Trophoblast cell (in vitro differentiated cells and primary cell): ENCODE measurements at regions not wholly inside any gene's neighbourhood (a gene's known extent, or its start where the extent isn't known, plus 50 kb on each side); places are given as distances from the start of the nearest gene placed in this dataset.

Experiments used
- DNase-seq, 2 donors: peaks; one replicate each; pipeline ENCODE4 v3.0.0-alpha.2; 2016
- H2AFZ ChIP-seq: 2 replicates; pipeline ENCODE4 v1.6.1; 2013; ENCODE audit warnings: low read length, moderate library complexity, mild to moderate bottlenecking; ENCODE audit not compliant: insufficient read depth, poor library complexity
- H2AK5ac ChIP-seq: 2 replicates; pipeline ENCODE4 v1.6.1; 2013; ENCODE audit warnings: mild to moderate bottlenecking, low read length
- H2BK120ac ChIP-seq: 2 replicates; pipeline ENCODE4 v1.6.1; 2013; ENCODE audit warnings: low read length, mild to moderate bottlenecking, moderate library complexity; ENCODE audit not compliant: insufficient read depth, poor library complexity
- H2BK12ac ChIP-seq: 2 replicates; pipeline ENCODE4 v1.6.1; 2013; ENCODE audit warnings: mild to moderate bottlenecking, low read length, moderate library complexity
- H2BK5ac ChIP-seq: 2 replicates; pipeline ENCODE4 v1.6.1; 2013; ENCODE audit warnings: low read length, low read depth, moderate library complexity, mild to moderate bottlenecking; ENCODE audit not compliant: poor library complexity
- H3K14ac ChIP-seq: 2 replicates; pipeline ENCODE4 v1.6.1; 2013; ENCODE audit warnings: mild to moderate bottlenecking, low read length
- H3K18ac ChIP-seq: 2 replicates; pipeline ENCODE4 v1.6.1; 2013; ENCODE audit warnings: mild to moderate bottlenecking, low read length
- H3K23ac ChIP-seq: 2 replicates; pipeline ENCODE4 v1.6.1; 2013; ENCODE audit warnings: low read length
- H3K27ac ChIP-seq: 2 replicates; pipeline ENCODE4 v1.5.1; 2013; ENCODE audit warnings: low read depth, mild to moderate bottlenecking, inconsistent platforms, low read length, moderate library complexity
- H3K27me3 ChIP-seq: 2 replicates; pipeline ENCODE4 v1.6.1; 2013; ENCODE audit warnings: inconsistent platforms, mild to moderate bottlenecking, low read length, moderate library complexity; ENCODE audit not compliant: insufficient read depth
- H3K36me3 ChIP-seq, 2 experiments: 1 replicate in 1 of 2; 2 replicates in 1 of 2; pipeline ENCODE4 v1.6.1; 2013; ENCODE audit warnings: low read length in 2 of 2, mild to moderate bottlenecking in 2 of 2, moderate library complexity in 1 of 2; ENCODE audit not compliant: insufficient read depth in 2 of 2, control insufficient read depth in 1 of 2
- H3K4ac ChIP-seq: 2 replicates; pipeline ENCODE4 v1.6.1; 2013; ENCODE audit warnings: low read depth, mild to moderate bottlenecking, low read length, moderate library complexity
- H3K4me1 ChIP-seq, 2 experiments: 1 replicate in 1 of 2; 2 replicates in 1 of 2; pipeline ENCODE4 v1.6.1; 2013; ENCODE audit warnings: low read length in 2 of 2, mild to moderate bottlenecking in 2 of 2, moderate library complexity in 1 of 2; ENCODE audit not compliant: insufficient read depth in 2 of 2, control insufficient read depth in 1 of 2
- H3K4me2 ChIP-seq: 2 replicates; pipeline ENCODE4 v1.6.1; 2013; ENCODE audit warnings: inconsistent platforms, mild to moderate bottlenecking, low read length, moderate library complexity
- H3K4me3 ChIP-seq: 2 replicates; pipeline ENCODE4 v1.5.1; 2013; ENCODE audit warnings: mild to moderate bottlenecking, low read depth, low read length, inconsistent platforms
- H3K79me1 ChIP-seq: one replicate; pipeline ENCODE4 v1.6.1; 2013; ENCODE audit warnings: low read length
- H3K79me2 ChIP-seq: 2 replicates; pipeline ENCODE4 v1.6.1; 2013; ENCODE audit warnings: low read length, mild to moderate bottlenecking; ENCODE audit not compliant: control insufficient read depth, insufficient read depth, poor library complexity
- H3K9ac ChIP-seq: 2 replicates; pipeline ENCODE4 v1.6.1; 2013; ENCODE audit warnings: mild to moderate bottlenecking, low read length
- H3K9me3 ChIP-seq: 2 replicates; pipeline ENCODE4 v1.6.1; 2013; ENCODE audit warnings: low read depth, mild to moderate bottlenecking, control low read depth, inconsistent platforms, low read length; ENCODE audit not compliant: insufficient read depth
- H4K12ac ChIP-seq: 2 replicates; pipeline ENCODE4 v1.6.1; 2013; ENCODE audit warnings: low read depth, mild to moderate bottlenecking, low read length, moderate library complexity
- H4K8ac ChIP-seq: 2 replicates; pipeline ENCODE4 v1.6.1; 2013; ENCODE audit warnings: low read depth, mild to moderate bottlenecking, low read length, moderate library complexity
- H4K91ac ChIP-seq: one replicate; pipeline ENCODE4 v1.6.1; 2013; ENCODE audit warnings: low read depth, mild to moderate bottlenecking, low read length, moderate library complexity
- WGBS: extraction: QIAGEN DNeasy Blood & Tissue Kit; methylation state at CpG from one replicate; pipeline ENCODE4 v1.1.7; 2013; ENCODE audit warnings: missing lambda C conversion rate; ENCODE audit not compliant: insufficient read length, insufficient coverage; ENCODE audit errors: extremely low coverage; 5-methylcytosine and 5-hydroxymethylcytosine counted together

DNA sequence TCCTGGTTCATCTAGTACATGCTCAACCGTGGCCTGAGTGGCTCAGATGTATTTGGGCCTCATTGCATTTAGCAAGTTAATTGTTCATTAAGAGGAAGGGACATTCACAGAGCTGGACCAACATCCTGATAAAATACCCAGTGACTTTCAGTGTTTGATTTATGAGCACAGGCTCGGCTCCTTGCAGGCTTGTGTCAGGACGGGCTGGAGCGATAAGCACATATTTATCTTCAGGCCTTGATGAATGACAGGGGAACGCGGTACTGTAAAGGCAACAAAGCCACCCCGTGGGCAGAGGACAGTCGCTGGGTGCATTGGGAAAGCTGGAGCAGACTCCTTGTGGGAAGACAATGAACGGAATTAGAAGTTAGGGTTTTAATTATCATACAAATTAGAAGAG lies 548.6 kb upstream of the HS6ST1 start:
- H3K4ac ChIP-seq = no peak overlapping the region
- H3K4me2 ChIP-seq = no peak overlapping the region
- H2BK5ac ChIP-seq = no peak overlapping the region
- no peaks in the 10 kb centered on the region for H3K27me3 ChIP-seq
- no peak overlapping the region for H3K27ac ChIP-seq
- no peak overlapping the region for H3K23ac ChIP-seq
- H3K4me1 ChIP-seq = no peaks in the 10 kb centered on the region
- no peak overlapping the region for H4K91ac ChIP-seq
- no peak overlapping the region for H4K8ac ChIP-seq
- WGBS = no CpG with 5 or more reads among the region's 9 CpGs
- no peaks in the 10 kb centered on the region for H3K36me3 ChIP-seq
- H3K79me2 ChIP-seq = no peaks in the 10 kb centered on the region
- no peak overlapping the region for H2AK5ac ChIP-seq
- H3K18ac ChIP-seq = no peak overlapping the region
- H3K14ac ChIP-seq = no peak overlapping the region
- H3K79me1 ChIP-seq = no peaks in the 10 kb centered on the region
- no peak overlapping the region for H3K9ac ChIP-seq
- no peak for DNase-seq
- H2AFZ ChIP-seq = no peak overlapping the region
- no peak overlapping the region for H4K12ac ChIP-seq
- H2BK120ac ChIP-seq = no peak overlapping the region
- H2BK12ac ChIP-seq = no peak overlapping the region
- no peak overlapping the region for H3K4me3 ChIP-seq
- no peaks in the 10 kb centered on the region for H3K9me3 ChIP-seq

DNA sequence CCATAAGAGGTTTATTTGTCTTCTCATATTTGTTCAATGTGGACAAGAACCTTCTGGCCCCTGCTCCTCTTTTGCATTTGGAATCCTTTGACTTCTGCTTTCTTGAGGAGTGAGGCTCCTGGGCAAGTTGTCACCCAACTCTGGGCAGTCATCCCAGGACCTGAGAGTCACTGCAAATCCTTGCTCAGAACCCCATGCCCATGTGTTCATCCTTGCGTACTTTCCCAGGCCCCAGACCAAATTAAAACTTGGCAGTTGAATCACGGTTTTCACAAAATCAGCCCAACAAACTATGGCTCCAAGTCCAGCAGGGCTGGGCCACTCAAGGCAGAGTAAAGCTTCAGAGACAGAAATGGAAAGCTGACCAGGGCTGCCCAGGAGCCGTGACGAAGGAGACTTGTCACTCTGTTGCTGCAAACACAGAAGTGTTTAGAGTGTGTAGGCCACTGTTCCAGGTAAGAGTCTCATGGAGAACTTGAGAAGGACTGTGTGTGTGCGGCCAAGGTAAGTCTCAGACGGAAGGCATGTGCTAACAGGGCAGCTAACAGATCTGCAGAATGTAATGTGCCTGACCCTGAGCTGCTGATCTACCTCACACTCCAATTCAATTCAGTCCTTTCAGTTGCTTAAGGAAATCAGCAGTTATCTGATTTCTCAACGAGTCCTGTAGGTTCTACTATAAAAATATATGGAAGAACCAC lies 549.4 kb upstream of the HS6ST1 start:
- H3K27ac ChIP-seq = no peak overlapping the region
- no peak overlapping the region for H3K18ac ChIP-seq
- H4K12ac ChIP-seq = no peak overlapping the region
- no peaks in the 10 kb centered on the region for H3K9me3 ChIP-seq
- no peak overlapping the region for H3K14ac ChIP-seq
- H3K36me3 ChIP-seq = no peaks in the 10 kb centered on the region
- no peak overlapping the region for H3K4me3 ChIP-seq
- no peak overlapping the region for H4K91ac ChIP-seq
- H3K4me1 ChIP-seq = no peaks in the 10 kb centered on the region
- H3K27me3 ChIP-seq = no peaks in the 10 kb centered on the region
- H3K79me2 ChIP-seq = no peaks in the 10 kb centered on the region
- no peak overlapping the region for H3K4ac ChIP-seq
- H3K79me1 ChIP-seq = no peaks in the 10 kb centered on the region
- no peak overlapping the region for H3K4me2 ChIP-seq
- no peak overlapping the region for H2AK5ac ChIP-seq
- H2AFZ ChIP-seq = no peak overlapping the region
- no peak for DNase-seq
- no peak overlapping the region for H2BK12ac ChIP-seq
- H3K23ac ChIP-seq = no peak overlapping the region
- no peak overlapping the region for H2BK5ac ChIP-seq
- H3K9ac ChIP-seq = no peak overlapping the region
- H2BK120ac ChIP-seq = no peak overlapping the region
- no peak overlapping the region for H4K8ac ChIP-seq
- no CpG with 5 or more reads among the region's 7 CpGs for WGBS

DNA sequence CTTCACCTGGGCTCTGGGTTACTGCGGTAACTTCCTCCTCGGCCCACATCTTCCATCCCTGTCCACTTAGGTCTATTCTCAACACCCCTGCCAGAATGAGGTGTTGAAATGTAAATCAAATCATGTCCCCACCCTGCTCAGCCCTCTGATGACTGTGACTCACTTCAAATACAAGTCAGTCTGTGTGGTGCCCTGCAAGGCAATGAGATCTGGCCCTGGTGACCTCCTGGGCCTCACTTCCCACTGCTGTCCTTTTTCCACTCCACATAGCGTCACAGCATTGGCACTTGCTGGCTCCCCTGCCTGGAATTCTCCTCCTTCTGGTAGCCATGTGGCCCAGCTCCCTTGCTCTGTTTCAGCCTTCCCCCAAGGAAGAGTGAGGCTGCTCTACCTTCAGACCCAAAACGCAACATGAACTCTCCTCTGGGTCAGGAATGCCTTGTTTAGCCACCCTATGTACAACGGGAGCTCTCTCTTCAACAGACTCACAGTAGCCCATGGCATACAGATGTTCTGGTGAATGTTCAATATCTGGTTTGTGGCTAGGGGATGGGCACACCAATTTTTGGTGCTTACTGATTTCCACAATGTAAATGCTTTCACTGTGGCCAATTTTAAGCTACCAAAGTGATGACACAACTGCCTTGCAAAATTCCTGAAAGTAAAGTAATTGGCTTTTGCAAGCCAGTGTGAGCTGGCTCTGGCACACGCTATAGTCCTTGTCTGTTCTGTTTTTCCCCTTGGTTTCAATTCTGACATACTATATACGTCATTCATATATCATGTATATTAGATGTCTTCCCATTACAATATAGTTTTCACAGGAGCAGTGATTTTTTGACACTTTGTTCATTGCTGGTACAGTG lies 550.3 kb upstream of the HS6ST1 start:
- H3K79me1 ChIP-seq = no peaks in the 10 kb centered on the region
- no peak overlapping the region for H2BK5ac ChIP-seq
- no peak overlapping the region for H4K8ac ChIP-seq
- H3K23ac ChIP-seq = no peak overlapping the region
- H2BK12ac ChIP-seq = no peak overlapping the region
- H3K9ac ChIP-seq = no peak overlapping the region
- no peaks in the 10 kb centered on the region for H3K9me3 ChIP-seq
- H4K12ac ChIP-seq = no peak overlapping the region
- no peak overlapping the region for H2BK120ac ChIP-seq
- no peaks in the 10 kb centered on the region for H3K27me3 ChIP-seq
- no peak overlapping the region for H2AFZ ChIP-seq
- no peak overlapping the region for H3K4ac ChIP-seq
- H2AK5ac ChIP-seq = no peak overlapping the region
- no peak overlapping the region for H3K4me2 ChIP-seq
- no peak overlapping the region for H3K14ac ChIP-seq
- H3K4me3 ChIP-seq = no peak overlapping the region
- no peak overlapping the region for H3K18ac ChIP-seq
- no peaks in the 10 kb centered on the region for H3K79me2 ChIP-seq
- H3K4me1 ChIP-seq = no peaks in the 10 kb centered on the region
- DNase-seq = peak; percentile 24 to 47
- no CpG with 5 or more reads among the region's 7 CpGs for WGBS
- no peak overlapping the region for H4K91ac ChIP-seq
- H3K36me3 ChIP-seq = no peaks in the 10 kb centered on the region
- no peak overlapping the region for H3K27ac ChIP-seq

DNA sequence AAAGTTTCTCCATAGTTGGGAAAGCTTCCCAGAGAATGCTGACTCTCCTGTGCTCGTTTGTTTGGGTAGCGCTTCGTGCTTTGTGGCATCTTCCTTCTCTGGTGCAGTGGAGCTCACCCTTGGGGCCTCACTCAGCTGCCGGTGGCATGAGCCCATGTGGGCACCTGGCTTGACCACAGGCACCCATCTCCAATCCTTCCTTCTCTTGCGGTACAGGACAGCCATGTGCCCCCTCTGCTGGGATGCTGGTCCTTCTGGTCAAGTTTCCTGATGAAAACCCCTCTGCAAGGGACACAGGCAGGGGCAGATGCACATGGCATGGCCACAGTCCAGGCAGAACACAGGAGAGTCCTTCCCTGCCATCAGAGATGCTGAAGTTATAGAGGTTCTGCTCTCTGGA lies 555.9 kb upstream of the HS6ST1 start:
- no peak for DNase-seq
- H3K36me3 ChIP-seq = no peaks in the 10 kb centered on the region
- H3K9me3 ChIP-seq = peaks cover 6% of the 10 kb centered on the region
- no peaks in the 10 kb centered on the region for H3K4me1 ChIP-seq
- no peak overlapping the region for H3K23ac ChIP-seq
- H3K27ac ChIP-seq = no peak overlapping the region
- no peak overlapping the region for H3K18ac ChIP-seq
- no peak overlapping the region for H3K4me2 ChIP-seq
- H3K79me2 ChIP-seq = no peaks in the 10 kb centered on the region
- no peak overlapping the region for H2BK5ac ChIP-seq
- H3K9ac ChIP-seq = no peak overlapping the region
- H2BK120ac ChIP-seq = no peak overlapping the region
- H4K12ac ChIP-seq = no peak overlapping the region
- H3K79me1 ChIP-seq = no peaks in the 10 kb centered on the region
- H4K8ac ChIP-seq = no peak overlapping the region
- no peak overlapping the region for H4K91ac ChIP-seq
- no peak overlapping the region for H3K4ac ChIP-seq
- no peak overlapping the region for H2BK12ac ChIP-seq
- no peak overlapping the region for H2AFZ ChIP-seq
- H3K14ac ChIP-seq = no peak overlapping the region
- no CpG with 5 or more reads among the region's 5 CpGs for WGBS
- H2AK5ac ChIP-seq = no peak overlapping the region
- no peaks in the 10 kb centered on the region for H3K27me3 ChIP-seq
- no peak overlapping the region for H3K4me3 ChIP-seq
